MCF 10A (cell line): ENCODE measurements at regions not wholly inside any gene's neighbourhood (a gene's known extent, or its start where the extent isn't known, plus 50 kb on each side); places are given as distances from the start of the nearest gene placed in this dataset.

Experiments
- BruUV-seq: library from RNA; stranded (reverse); fragments of 400-500 nt; replicated peaks from 2 replicates; lab custom pipeline; 2021; lab: Mats Ljungman, UMichigan
- CTCF ChIA-PET: fragments of 300-600 bp; sonication (Branson Sonifier 250); formaldehyde crosslinking; extraction: SDS; loops from one replicate; lab custom pipeline; 2021; ENCODE audit warnings: antibody characterized with exemption, inconsistent platforms; lab: Yijun Ruan, JAX
- POLR2A ChIA-PET: fragments of 300-600, 350-650 bp; sonication (Branson Sonifier 250); formaldehyde crosslinking; extraction: SDS; loops from one replicate; lab custom pipeline; 2020; ENCODE audit warnings: antibody characterized with exemption, inconsistent platforms; lab: Yijun Ruan, JAX
- DNase-seq: peaks from one replicate; pipeline ENCODE4 v3.0.0-alpha.2; 2018; ENCODE audit not compliant: unreplicated experiment
- H3K27ac Mint-ChIP-seq: one replicate; pipeline ENCODE4 v1.8.0; 2022; ENCODE audit warnings: mild to moderate bottlenecking, low read depth, mixed read lengths; ENCODE audit not compliant: unreplicated experiment
- H3K27me3 Mint-ChIP-seq: one replicate; pipeline ENCODE4 v1.8.0; 2022; ENCODE audit warnings: mixed read lengths; ENCODE audit not compliant: insufficient read depth, unreplicated experiment
- H3K36me3 Mint-ChIP-seq: one replicate; pipeline ENCODE4 v1.8.0; 2022; ENCODE audit warnings: mild to moderate bottlenecking, moderate library complexity, mixed read lengths; ENCODE audit not compliant: insufficient read depth, unreplicated experiment
- H3K4me1 Mint-ChIP-seq: one replicate; pipeline ENCODE4 v1.8.0; 2022; ENCODE audit warnings: mixed read lengths; ENCODE audit not compliant: insufficient read depth, unreplicated experiment
- H3K4me3 Mint-ChIP-seq: one replicate; pipeline ENCODE4 v1.8.0; 2022; ENCODE audit warnings: mild to moderate bottlenecking, moderate library complexity, mixed read lengths; ENCODE audit not compliant: unreplicated experiment
- H3K9me3 Mint-ChIP-seq: one replicate; pipeline ENCODE4 v1.8.0; 2022; ENCODE audit warnings: mixed read lengths; ENCODE audit not compliant: unreplicated experiment
- CTCF ChIP-seq: fragments of 200-600 bp; IDR thresholded peaks from one replicate; pipeline ENCODE4 v1.8.0; 2022; ENCODE audit warnings: antibody characterized with exemption, mild to moderate bottlenecking; ENCODE audit not compliant: unreplicated experiment
- intact Hi-C: fragments of 100-400 bp; cut with micrococcal nuclease; formaldehyde crosslinking; loops from 2 replicates; pipeline ENCODE4 v1.14.1; 2022

GRCh38 chr2:101568969-101569368 is 94.1 kb upstream of the RFX8 start:
- no peaks in the 10 kb centered on the region for H3K36me3 Mint-ChIP-seq

GRCh38 chr2:101566632-101567228 is 91.8 kb upstream of the RFX8 start:
- CTCF ChIA-PET = interaction anchor here (0.6 kb wide), 1 partner anchor 68 kb away, joined by 3 read pairs; no protein-coding TSS in a partner anchor

More at GRCh38 chr2:101568969-101569368, 94.1 kb upstream of the RFX8 start:
- no peak for DNase-seq
- no TSS peak for BruUV-seq
- Mint-ChIP-seq H3K27me3 (peaks cover 11% of the 10 kb centered on the region), H3K9me3 (no peaks in the 10 kb centered on the region), H3K4me1 (peaks cover 5% of the 10 kb centered on the region), H3K4me3 (no peak overlapping the region), H3K27ac (no peak overlapping the region)
- POLR2A ChIA-PET = interaction anchor here (0.5 to 0.9 kb wide), 2 partner anchors 9 to 80 kb away, joined by 3 to 5 read pairs; no protein-coding TSS in a partner anchor
- intact Hi-C loops = no loop called here
- CTCF ChIA-PET = no interaction called here
- no peak for TF ChIP-seq CTCF

GRCh38 chr2:101563849-101564248 is 88.9 kb upstream of the RFX8 start:
- no TSS peak for BruUV-seq
- intact Hi-C loops = no loop called here
- POLR2A ChIA-PET = no interaction called here

More at GRCh38 chr2:101566632-101567228, 91.8 kb upstream of the RFX8 start:
- Mint-ChIP-seq H3K36me3 (no peaks in the 10 kb centered on the region), H3K9me3 (no peaks in the 10 kb centered on the region), H3K4me1 (no peaks in the 10 kb centered on the region), H3K4me3 (no peak overlapping the region), H3K27me3 (peaks cover 11% of the 10 kb centered on the region), H3K27ac (no peak overlapping the region)
- POLR2A ChIA-PET = interaction anchor here (0.6 to 0.7 kb wide), 3 partner anchors 9 to 498 kb away, joined by 3 to 4 read pairs (median 3); no protein-coding TSS in a partner anchor
- no TSS peak for BruUV-seq
- intact Hi-C loops = no loop called here
- DNase-seq = no peak
- TF ChIP-seq CTCF = no peak

More at GRCh38 chr2:101563849-101564248, 88.9 kb upstream of the RFX8 start:
- CTCF ChIA-PET = interaction anchor here (1.0 kb wide), 1 partner anchor 145 kb away, joined by 3 read pairs; no protein-coding TSS in a partner anchor
- no peak for DNase-seq
- Mint-ChIP-seq H3K9me3 (no peaks in the 10 kb centered on the region), H3K4me3 (no peak overlapping the region), H3K27me3 (peaks cover 11% of the 10 kb centered on the region), H3K36me3 (no peaks in the 10 kb centered on the region), H3K27ac (no peak overlapping the region), H3K4me1 (no peaks in the 10 kb centered on the region)
- no peak for TF ChIP-seq CTCF
